KMS-11 (cell line): ENCODE measurements at regions not wholly inside any gene's neighbourhood (a gene's known extent, or its start where the extent isn't known, plus 50 kb on each side); places are given as distances from the start of the nearest gene placed in this dataset.

Experiments
- H2AFZ ChIP-seq: fragments of 200-600 bp; sonication (generic); 2 replicates; pipeline ENCODE4 v1.6.1; 2016; ENCODE audit warnings: antibody characterized with exemption, mixed run types, low read depth
- H3K27ac ChIP-seq: fragments of 200-600 bp; sonication (generic); 2 replicates; pipeline ENCODE4 v1.6.1; 2016; ENCODE audit warnings: mild to moderate bottlenecking, mixed run types
- H3K27me3 ChIP-seq: fragments of 200-600 bp; sonication (generic); 2 replicates; pipeline ENCODE4 v1.6.1; 2017; ENCODE audit warnings: mild to moderate bottlenecking, low read depth, mixed run types, moderate library complexity; ENCODE audit not compliant: insufficient read depth
- H3K36me3 ChIP-seq: fragments of 200-600 bp; sonication (generic); 2 replicates; pipeline ENCODE4 v1.6.1; 2017; ENCODE audit warnings: mild to moderate bottlenecking, mixed run types; ENCODE audit not compliant: insufficient read depth
- H3K4me1 ChIP-seq: fragments of 200-600 bp; sonication (generic); 2 replicates; pipeline ENCODE4 v1.6.1; 2016; ENCODE audit warnings: mild to moderate bottlenecking, low read depth, mixed run types; ENCODE audit not compliant: poor library complexity, severe bottlenecking
- H3K4me2 ChIP-seq: fragments of 200-600 bp; sonication (generic); 2 replicates; pipeline ENCODE4 v1.7.0; 2016; ENCODE audit warnings: mild to moderate bottlenecking, mixed run types
- H3K4me3 ChIP-seq: fragments of 200-600 bp; sonication (generic); IDR thresholded peaks from 2 replicates; pipeline ENCODE4 v1.6.1; 2017; ENCODE audit warnings: low read depth, low read length, mixed read lengths; ENCODE audit not compliant: insufficient read depth
- H3K79me2 ChIP-seq: fragments of 200-600 bp; sonication (generic); 2 replicates; pipeline ENCODE4 v1.6.1; 2016; ENCODE audit warnings: low read depth, mixed run types; ENCODE audit not compliant: insufficient read depth
- H3K9ac ChIP-seq: fragments of 200-600 bp; sonication (generic); 2 replicates; pipeline ENCODE4 v1.6.1; 2016; ENCODE audit warnings: mild to moderate bottlenecking, mixed run types
- H4K20me1 ChIP-seq: fragments of 200-600 bp; sonication (generic); 2 replicates; pipeline ENCODE4 v1.6.1; 2016; ENCODE audit warnings: mild to moderate bottlenecking, mixed run types; ENCODE audit not compliant: insufficient read depth
- CTCF ChIP-seq: fragments of 200-600 bp; sonication (generic); conservative IDR thresholded peaks from 2 replicates; pipeline ENCODE4 v1.6.1; 2017; ENCODE audit warnings: low read depth, mild to moderate bottlenecking, antibody characterized with exemption, low read length, moderate library complexity, mixed read lengths

GRCh38 chr1:58380345-58380744 lies 166.2 kb downstream of the OMA1 start:
- H3K27ac ChIP-seq = no peak overlapping the region
- no peak overlapping the region for H3K4me3 ChIP-seq
- H4K20me1 ChIP-seq = no peaks in the 10 kb centered on the region
- H3K36me3 ChIP-seq = no peaks in the 10 kb centered on the region
- H3K9ac ChIP-seq = no peak overlapping the region
- no peaks in the 10 kb centered on the region for H3K4me1 ChIP-seq
- no peak overlapping the region for H2AFZ ChIP-seq
- no peaks in the 10 kb centered on the region for H3K27me3 ChIP-seq
- no peaks in the 10 kb centered on the region for H3K79me2 ChIP-seq
- no peak overlapping the region for H3K4me2 ChIP-seq
- no peak for TF ChIP-seq CTCF

- Histone ChIP-seq H3K9ac (no peak overlapping the region), H3K4me3 (no peak overlapping the region), H3K79me2 (no peaks in the 10 kb centered on the region), H3K27ac (no peak overlapping the region), H2AFZ (no peak overlapping the region), H3K36me3 (no peaks in the 10 kb centered on the region), H3K4me2 (no peak overlapping the region), H3K4me1 (no peaks in the 10 kb centered on the region), H3K27me3 (no peaks in the 10 kb centered on the region), H4K20me1 (no peaks in the 10 kb centered on the region)
- no peak for TF ChIP-seq CTCF
These were observed 179.3 kb downstream of the OMA1 start for GRCh38 chr1:58367217-58367616.

GRCh38 chr1:58365328-58365727 lies 181.2 kb downstream of the OMA1 start:
- H3K27ac ChIP-seq = no peak overlapping the region
- TF ChIP-seq CTCF = no peak

GRCh38 chr1:58363585-58363984 lies 182.9 kb downstream of the OMA1 start:
- Histone ChIP-seq H3K4me2 (no peak overlapping the region), H3K27ac (no peak overlapping the region), H3K4me3 (no peak overlapping the region), H3K36me3 (no peaks in the 10 kb centered on the region), H3K9ac (no peak overlapping the region), H3K27me3 (no peaks in the 10 kb centered on the region), H4K20me1 (no peaks in the 10 kb centered on the region), H2AFZ (no peak overlapping the region), H3K79me2 (no peaks in the 10 kb centered on the region), H3K4me1 (no peaks in the 10 kb centered on the region)
- no peak for TF ChIP-seq CTCF

More at GRCh38 chr1:58365328-58365727, 181.2 kb downstream of the OMA1 start:
- Histone ChIP-seq H3K36me3 (no peaks in the 10 kb centered on the region), H3K9ac (no peak overlapping the region), H2AFZ (no peak overlapping the region), H4K20me1 (no peaks in the 10 kb centered on the region), H3K4me1 (no peaks in the 10 kb centered on the region), H3K4me3 (no peak overlapping the region), H3K27me3 (no peaks in the 10 kb centered on the region), H3K4me2 (no peak overlapping the region), H3K79me2 (no peaks in the 10 kb centered on the region)
